Large intestine (tissue), 3 donors: ENCODE measurements at regions not wholly inside any gene's neighbourhood (a gene's known extent, or its start where the extent isn't known, plus 50 kb on each side); places are given as distances from the start of the nearest gene placed in this dataset.

Experiments
- DNase-seq, 2 donors: peaks; one replicate each; pipeline versions ENCODE4 v3.0.0 to v3.0.0-alpha.2; 2013
- H3K27ac ChIP-seq: one replicate; pipeline ENCODE4 v1.5.1; 2013; ENCODE audit warnings: low read length
- H3K27me3 ChIP-seq: 2 replicates; pipeline ENCODE4 v1.6.1; 2013; ENCODE audit warnings: low read length; ENCODE audit not compliant: control insufficient read depth, insufficient read depth
- H3K36me3 ChIP-seq: 2 replicates; pipeline ENCODE4 v1.6.1; 2013; ENCODE audit warnings: low read length; ENCODE audit not compliant: control insufficient read depth, insufficient read depth
- H3K4me1 ChIP-seq: one replicate; pipeline ENCODE4 v1.6.1; 2013; ENCODE audit warnings: low read length; ENCODE audit not compliant: control insufficient read depth, insufficient read depth
- H3K4me3 ChIP-seq: one replicate; pipeline ENCODE4 v1.5.1; 2013; ENCODE audit warnings: low read length
- H3K9me3 ChIP-seq: one replicate; pipeline ENCODE4 v1.6.1; 2013; ENCODE audit warnings: mild to moderate bottlenecking, low read depth, low read length, moderate library complexity; ENCODE audit not compliant: control insufficient read depth
- WGBS: methylation state at CpG from one replicate; pipeline ENCODE4 v1.1.5; 2013; ENCODE audit warnings: low lambda C conversion rate; ENCODE audit not compliant: insufficient coverage; 5-methylcytosine and 5-hydroxymethylcytosine counted together

GRCh38 chr13:22736768-22737092, 444.0 kb upstream of the SGCG start:
- DNase-seq: no peak
- no peaks in the 10 kb centered on the region for H3K4me1 ChIP-seq
- H3K27me3 ChIP-seq: peaks cover 7% of the 10 kb centered on the region
- no CpG with 5 or more reads among the region's 2 CpGs for WGBS
- no peaks in the 10 kb centered on the region for H3K36me3 ChIP-seq
- H3K4me3 ChIP-seq: no peak overlapping the region
- no peak overlapping the region for H3K27ac ChIP-seq
- H3K9me3 ChIP-seq: no peaks in the 10 kb centered on the region

GRCh38 chr13:22738357-22738756, 442.4 kb upstream of the SGCG start:
- 83% methylated on average over 1 of the region's 3 CpGs for WGBS
- Histone ChIP-seq H3K27ac (no peak overlapping the region), H3K4me3 (no peak overlapping the region)

GRCh38 chr13:22740264-22740663, 440.5 kb upstream of the SGCG start:
- no peak for DNase-seq
- Histone ChIP-seq H3K9me3 (no peaks in the 10 kb centered on the region), H3K27ac (no peak overlapping the region), H3K27me3 (peaks cover 7% of the 10 kb centered on the region), H3K4me1 (no peaks in the 10 kb centered on the region), H3K36me3 (no peaks in the 10 kb centered on the region), H3K4me3 (no peak overlapping the region)
- 33% methylated on average over 1 of the region's 3 CpGs for whole genome bisulfite sequencing

More at GRCh38 chr13:22738357-22738756, 442.4 kb upstream of the SGCG start:
- H3K9me3 ChIP-seq: no peaks in the 10 kb centered on the region
- no peaks in the 10 kb centered on the region for H3K36me3 ChIP-seq
- H3K27me3 ChIP-seq: peaks cover 7% of the 10 kb centered on the region
- H3K4me1 ChIP-seq: no peaks in the 10 kb centered on the region
- no peak for DNase-seq

GRCh38 chr13:22744688-22745452, 435.9 kb upstream of the SGCG start:
- no peak overlapping the region for H3K27ac ChIP-seq
- no peaks in the 10 kb centered on the region for H3K9me3 ChIP-seq
- H3K27me3 ChIP-seq: no peaks in the 10 kb centered on the region
- WGBS: no CpG with 5 or more reads among the region's 24 CpGs
- H3K36me3 ChIP-seq: no peaks in the 10 kb centered on the region
- no peaks in the 10 kb centered on the region for H3K4me1 ChIP-seq
- DNase-seq: no peak
- no peak overlapping the region for H3K4me3 ChIP-seq

- H3K27me3 ChIP-seq: no peaks in the 10 kb centered on the region
- DNase-seq: no peak
- WGBS: 96% methylated on average over 3 of the region's 5 CpGs
- H3K36me3 ChIP-seq: no peaks in the 10 kb centered on the region
- H3K4me3 ChIP-seq: no peak overlapping the region
- H3K4me1 ChIP-seq: no peaks in the 10 kb centered on the region
- no peaks in the 10 kb centered on the region for H3K9me3 ChIP-seq
- no peak overlapping the region for H3K27ac ChIP-seq
Measured at GRCh38 chr13:22748866-22749577, 431.8 kb upstream of the SGCG start.

GRCh38 chr13:22749626-22750025, 431.2 kb upstream of the SGCG start:
- no peaks in the 10 kb centered on the region for H3K9me3 ChIP-seq
- H3K27ac ChIP-seq: no peak overlapping the region
- H3K36me3 ChIP-seq: no peaks in the 10 kb centered on the region
- DNase-seq: no peak
- no peaks in the 10 kb centered on the region for H3K4me1 ChIP-seq
- no peaks in the 10 kb centered on the region for H3K27me3 ChIP-seq
- WGBS: 100% methylated on average over 1 of the region's 1 CpG
- H3K4me3 ChIP-seq: no peak overlapping the region

GRCh38 chr13:22757530-22758120, 423.2 kb upstream of the SGCG start:
- WGBS: 25% methylated on average over 2 of the region's 3 CpGs
- H3K9me3 ChIP-seq: no peaks in the 10 kb centered on the region
- no peaks in the 10 kb centered on the region for H3K4me1 ChIP-seq
- no peaks in the 10 kb centered on the region for H3K36me3 ChIP-seq
- H3K27me3 ChIP-seq: no peaks in the 10 kb centered on the region
- H3K4me3 ChIP-seq: no peak overlapping the region
- DNase-seq: no peak
- no peak overlapping the region for H3K27ac ChIP-seq

GRCh38 chr13:22758245-22758644, 422.5 kb upstream of the SGCG start:
- 40% methylated on average over 1 of the region's 4 CpGs for WGBS
- no peak overlapping the region for H3K27ac ChIP-seq
- H3K4me3 ChIP-seq: no peak overlapping the region
- no peak for DNase-seq
- H3K4me1 ChIP-seq: no peaks in the 10 kb centered on the region
- no peaks in the 10 kb centered on the region for H3K27me3 ChIP-seq
- no peaks in the 10 kb centered on the region for H3K9me3 ChIP-seq
- no peaks in the 10 kb centered on the region for H3K36me3 ChIP-seq

GRCh38 chr13:22761709-22762108, 419.1 kb upstream of the SGCG start:
- H3K4me1 ChIP-seq: no peaks in the 10 kb centered on the region

GRCh38 chr13:22765547-22765946, 415.2 kb upstream of the SGCG start:
- Histone ChIP-seq H3K4me1 (no peaks in the 10 kb centered on the region), H3K27ac (no peak overlapping the region), H3K9me3 (no peaks in the 10 kb centered on the region), H3K36me3 (no peaks in the 10 kb centered on the region), H3K27me3 (no peaks in the 10 kb centered on the region), H3K4me3 (no peak overlapping the region)
- DNase-seq: no peak
- WGBS: 89% methylated on average over 3 of the region's 3 CpGs

More at GRCh38 chr13:22761709-22762108, 419.1 kb upstream of the SGCG start:
- Histone ChIP-seq H3K36me3 (no peaks in the 10 kb centered on the region), H3K27me3 (no peaks in the 10 kb centered on the region), H3K4me3 (no peak overlapping the region), H3K27ac (no peak overlapping the region), H3K9me3 (no peaks in the 10 kb centered on the region)
- DNase-seq: no peak
- no CpG with 5 or more reads among the region's 5 CpGs for WGBS
